ENCODE measurements at regions not wholly inside any gene's neighbourhood (a gene's known extent, or its start where the extent isn't known, plus 50 kb on each side); places are given as distances from the start of the nearest gene placed in this dataset.
A peak's percentile ranks its signal among the peaks of the same experiment; 100 is the strongest.

DNA sequence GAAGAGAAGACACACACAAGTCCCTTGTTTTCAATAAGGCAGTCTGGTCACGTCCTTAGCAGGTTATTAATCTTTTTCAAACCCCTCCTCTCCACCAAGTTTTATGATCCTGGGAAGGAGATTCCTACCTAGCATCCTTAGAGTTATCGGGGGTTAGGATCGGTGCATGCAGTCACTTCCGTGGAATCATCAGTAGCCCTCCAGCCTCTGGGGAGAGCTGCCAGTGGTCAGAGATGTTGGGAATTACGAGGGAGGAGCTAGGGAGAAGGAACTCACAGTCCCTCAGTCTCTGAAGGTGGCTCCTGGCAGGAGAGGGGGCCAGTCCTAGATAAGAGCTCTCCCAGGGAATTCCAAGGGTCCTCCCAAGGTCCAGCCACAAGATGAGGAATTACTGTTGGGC is 57.7 kb upstream of the ATP5PO start:
- H4K91ac ChIP-seq (ENCODE audit: insufficient read length, low read depth, low read length): no peak overlapping the region
- peaks cover 33 to 41% of the 10 kb centered on the region in 2 experiments for H3K4me1 Mint-ChIP-seq
- no peak overlapping the region for H4K8ac ChIP-seq (replicated peaks; ENCODE audit: insufficient read length, low read depth, low read length)
- no peaks in the 10 kb centered on the region for H3K23me2 ChIP-seq (ENCODE audit: insufficient read length, low read depth, low read length, poor library complexity, severe bottlenecking)
- no peak overlapping the region for H3K9ac ChIP-seq (ENCODE audit: extremely low read depth, insufficient read length, low read length)
- no peak overlapping the region for H2BK20ac ChIP-seq (ENCODE audit: low read depth, low read length, poor library complexity, severe bottlenecking)
- no peaks in the 10 kb centered on the region for H3K27me3 Mint-ChIP-seq (ENCODE audit: low read depth)
- H4K20me1 ChIP-seq (ENCODE audit: control insufficient read depth, insufficient read depth, insufficient read length): no peaks in the 10 kb centered on the region
- H3K23ac ChIP-seq (ENCODE audit: insufficient read length, low read depth, low read length): no peak overlapping the region
- H3K79me2 ChIP-seq (ENCODE audit: insufficient read depth, low read length): no peaks in the 10 kb centered on the region
- no peaks in the 10 kb centered on the region for H3K27me3 ChIP-seq (ENCODE audit: insufficient read depth, low read length)
- H3K56ac ChIP-seq (ENCODE audit: insufficient read length, low read depth, low read length): no peak overlapping the region
- no peak overlapping the region for H2BK15ac ChIP-seq (ENCODE audit: low read depth, low read length)
- H3K18ac ChIP-seq (ENCODE audit: insufficient read length, low read depth, low read length): no peak overlapping the region
- no peaks in the 10 kb centered on the region for H3K36me3 Mint-ChIP-seq (ENCODE audit: insufficient read depth in 1 of 3, low read depth in 3 of 3)
- H3K9me3 Mint-ChIP-seq: no peaks in the 10 kb centered on the region
- H2BK120ac ChIP-seq (ENCODE audit: low read depth, low read length, poor library complexity, severe bottlenecking): no peak overlapping the region
- no peak overlapping the region for H2AFZ ChIP-seq (ENCODE audit: low read length)
- H3K27ac Mint-ChIP-seq: peak overlapping the region in 1 of 3 experiments; percentile 13; a peak in 1 of 7 replicates
- no peak overlapping the region; a peak in 1 of 5 replicates for H3K4me3 Mint-ChIP-seq
- H3K4me2 ChIP-seq (ENCODE audit: insufficient read depth, insufficient read length, low read length): no peak overlapping the region
- no peak for DNase-seq
- H3K14ac ChIP-seq (ENCODE audit: insufficient read depth, low read length): no peak overlapping the region
- no peak overlapping the region for H2BK12ac ChIP-seq (ENCODE audit: insufficient read length, low read depth, low read length)
- H3K9me3 ChIP-seq (ENCODE audit: control insufficient read depth, low read depth, low read length): no peaks in the 10 kb centered on the region
- no peak overlapping the region for H3T11ph ChIP-seq (ENCODE audit: low read length)
- TF ChIP-seq, protein P1, sequence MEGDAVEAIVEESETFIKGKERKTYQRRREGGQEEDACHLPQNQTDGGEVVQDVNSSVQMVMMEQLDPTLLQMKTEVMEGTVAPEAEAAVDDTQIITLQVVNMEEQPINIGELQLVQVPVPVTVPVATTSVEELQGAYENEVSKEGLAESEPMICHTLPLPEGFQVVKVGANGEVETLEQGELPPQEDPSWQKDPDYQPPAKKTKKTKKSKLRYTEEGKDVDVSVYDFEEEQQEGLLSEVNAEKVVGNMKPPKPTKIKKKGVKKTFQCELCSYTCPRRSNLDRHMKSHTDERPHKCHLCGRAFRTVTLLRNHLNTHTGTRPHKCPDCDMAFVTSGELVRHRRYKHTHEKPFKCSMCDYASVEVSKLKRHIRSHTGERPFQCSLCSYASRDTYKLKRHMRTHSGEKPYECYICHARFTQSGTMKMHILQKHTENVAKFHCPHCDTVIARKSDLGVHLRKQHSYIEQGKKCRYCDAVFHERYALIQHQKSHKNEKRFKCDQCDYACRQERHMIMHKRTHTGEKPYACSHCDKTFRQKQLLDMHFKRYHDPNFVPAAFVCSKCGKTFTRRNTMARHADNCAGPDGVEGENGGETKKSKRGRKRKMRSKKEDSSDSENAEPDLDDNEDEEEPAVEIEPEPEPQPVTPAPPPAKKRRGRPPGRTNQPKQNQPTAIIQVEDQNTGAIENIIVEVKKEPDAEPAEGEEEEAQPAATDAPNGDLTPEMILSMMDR (conservative IDR thresholded peaks at IDR 0.05): no peak
- H4K5ac ChIP-seq (ENCODE audit: insufficient read length, low read depth, low read length): no peak overlapping the region
- H3K4ac ChIP-seq (ENCODE audit: low read depth, low read length): no peak overlapping the region
- H3K79me1 ChIP-seq (ENCODE audit: insufficient read depth, low read depth, low read length, poor library complexity, severe bottlenecking): no peaks in the 10 kb centered on the region
- H2BK5ac ChIP-seq (ENCODE audit: insufficient read length, low read length): no peak overlapping the region
- no peak overlapping the region for H2AK5ac ChIP-seq (ENCODE audit: insufficient read length, low read length)
- peaks cover 5% of the 10 kb centered on the region; the same call in 1 of the 2 replicates for H3K4me1 ChIP-seq (ENCODE audit: insufficient read depth, low read length)
- WGBS (ENCODE audit: extremely low coverage, insufficient read length, low lambda C conversion rate): no CpG with 5 or more reads among the region's 5 CpGs
- H3K27ac ChIP-seq (ENCODE audit: insufficient read length, low read depth, low read length): no peak overlapping the region
